HepG2 (cell line): ENCODE measurements at regions not wholly inside any gene's neighbourhood (a gene's known extent, or its start where the extent isn't known, plus 50 kb on each side); places are given as distances from the start of the nearest gene placed in this dataset.

ENCODE experiments used
- HOXA3 ChIP-seq: sonication (generic); formaldehyde crosslinking; IDR thresholded peaks from 2 replicates; pipeline ENCODE4 v1.5.0; 2020; ENCODE audit warnings: missing genetic modification reagents
- SCMH1 ChIP-seq: sonication (generic); formaldehyde crosslinking; IDR thresholded peaks from 2 replicates; pipeline ENCODE4 v1.9.0; 2021; ENCODE audit warnings: missing genetic modification reagents, mild to moderate bottlenecking, borderline replicate concordance
- ZBTB7A ChIP-seq: sonication (generic); formaldehyde crosslinking; IDR thresholded peaks from 2 replicates; pipeline ENCODE4 v1.8.0; 2022; ENCODE audit warnings: mild to moderate bottlenecking, missing genetic modification reagents

DNA sequence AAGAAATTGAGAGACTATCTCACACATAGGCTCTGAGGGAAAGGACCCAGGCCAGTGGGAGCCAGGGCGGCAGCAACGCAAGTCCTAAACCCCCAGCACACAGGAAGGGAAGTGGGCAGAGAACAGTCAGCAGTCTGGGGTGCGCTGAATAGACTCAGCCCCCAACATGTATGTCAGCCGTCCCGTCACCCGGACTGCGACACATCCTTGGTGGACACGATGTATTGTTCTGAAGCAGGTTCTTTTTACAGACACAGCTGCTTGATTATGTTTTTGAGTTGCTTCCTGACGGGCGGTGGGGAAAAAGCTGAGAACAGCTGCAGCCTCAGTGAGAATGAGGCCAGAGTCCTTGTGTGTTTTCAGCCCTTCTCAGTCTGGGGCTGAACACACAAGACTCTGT lies 64.1 kb upstream of the CXCL14 start:
- TF ChIP-seq HOXA3 (CRISPR knock-in tag), result no peak
- TF ChIP-seq SCMH1 (CRISPR knock-in tag), result no peak
- TF ChIP-seq ZBTB7A (CRISPR knock-in tag), result no peak
